H1 (cell line): ENCODE measurements at regions not wholly inside any gene's neighbourhood (a gene's known extent, or its start where the extent isn't known, plus 50 kb on each side); places are given as distances from the start of the nearest gene placed in this dataset.

Source experiments
- CTCF ChIA-PET: fragments of 300-600 bp; sonication (Branson Sonifier 250); formaldehyde crosslinking; loops from one replicate; lab custom pipeline; 2021; ENCODE audit not compliant: partially characterized antibody; lab: Charles Lee
- POLR2A ChIA-PET: fragments of 300-600 bp; sonication (Branson Sonifier 250); formaldehyde crosslinking; loops from one replicate; lab custom pipeline; 2021; ENCODE audit warnings: inconsistent platforms; ENCODE audit not compliant: partially characterized antibody; lab: Charles Lee
- DNase-seq, 2 experiments: peaks; one replicate each; pipeline versions ENCODE4 v3.0.0 to v3.0.0-alpha.2; 2010 to 2022; ENCODE audit warnings: low spot score in 2 of 2, low read depth in 1 of 2, mixed read lengths in 1 of 2
- FAIRE-seq: peaks from 2 replicates; lab custom pipeline; 2011; peaks lifted over from hg19 to GRCh38; lab: Jason Lieb, UNC
- H2AFZ ChIP-seq: 2 replicates; pipeline ENCODE4 v1.8.1; 2012; ENCODE audit warnings: low read length, inconsistent platforms
- H2AK5ac ChIP-seq: 2 replicates; pipeline ENCODE4 v1.6.1; 2013; ENCODE audit warnings: low read depth, low read length
- H2BK120ac ChIP-seq: replicated peaks from 2 replicates; pipeline ENCODE3; 2013; ENCODE audit warnings: low read depth, low read length, inconsistent platforms
- H2BK12ac ChIP-seq: 2 replicates; pipeline ENCODE4 v1.6.1; 2013; ENCODE audit warnings: low read depth, low read length
- H2BK15ac ChIP-seq: 2 replicates; pipeline ENCODE4 v1.6.1; 2013; ENCODE audit warnings: low read length
- H2BK20ac ChIP-seq: 2 replicates; pipeline ENCODE4 v1.6.1; 2013; ENCODE audit warnings: low read length
- H2BK5ac ChIP-seq: 2 replicates; pipeline ENCODE4 v1.6.1; 2013; ENCODE audit warnings: low read depth, low read length
- H3K14ac ChIP-seq: 2 replicates; pipeline ENCODE4 v1.6.1; 2013; ENCODE audit warnings: inconsistent platforms; ENCODE audit not compliant: insufficient read length
- H3K18ac ChIP-seq: 2 replicates; pipeline ENCODE4 v1.6.1; 2013; ENCODE audit warnings: low read length; ENCODE audit errors: extremely low read depth
- H3K23ac ChIP-seq: 2 replicates; pipeline ENCODE4 v1.6.1; 2013; ENCODE audit warnings: inconsistent platforms; ENCODE audit not compliant: insufficient read length
- H3K23me2 ChIP-seq: 2 replicates; pipeline ENCODE4 v1.6.1; 2013; ENCODE audit warnings: low read depth, low read length
- H3K27ac ChIP-seq: 2 replicates; pipeline ENCODE4 v1.6.1; 2011; ENCODE audit warnings: low read depth, low read length, inconsistent platforms
- H3K27me3 ChIP-seq, 4 experiments: replicated peaks in 1 of 4; 1 replicate in 1 of 4; 2 replicates in 3 of 4; pipeline versions ENCODE4 v1.6.1 to v1.8.1; 2011 to 2013; ENCODE audit warnings: low read length in 3 of 4, mild to moderate bottlenecking in 3 of 4, inconsistent platforms in 2 of 4, mixed read lengths in 2 of 4, moderate library complexity in 1 of 4; ENCODE audit not compliant: control insufficient read depth in 3 of 4, insufficient read depth in 3 of 4; ENCODE audit errors: extremely low read depth in 1 of 4
- H3K36me3 ChIP-seq, 4 experiments: 2 replicates each; pipeline versions ENCODE4 v1.6.1 to v1.8.1; 2011 to 2013; ENCODE audit warnings: mild to moderate bottlenecking in 4 of 4, low read length in 3 of 4, moderate library complexity in 2 of 4, control low read depth in 1 of 4, inconsistent platforms in 1 of 4; ENCODE audit not compliant: insufficient read depth in 4 of 4, control insufficient read depth in 2 of 4
- H3K4ac ChIP-seq: replicated peaks from 2 replicates; pipeline ENCODE3; 2013; ENCODE audit warnings: low read length, low read depth, mixed read lengths, inconsistent platforms; ENCODE audit not compliant: insufficient read length
- H3K4me1 ChIP-seq, 4 experiments: replicated peaks in 1 of 4; 1 replicate in 1 of 4; 2 replicates in 3 of 4; pipeline versions ENCODE4 v1.6.1 to v1.8.1; 2011 to 2013; ENCODE audit warnings: low read length in 3 of 4, inconsistent platforms in 2 of 4, mixed read lengths in 1 of 4; ENCODE audit not compliant: insufficient read depth in 4 of 4, control insufficient read depth in 3 of 4
- H3K4me2 ChIP-seq, 2 experiments: 2 replicates each; pipeline versions ENCODE4 v1.6.1 to v1.8.1; 2011 to 2013; ENCODE audit warnings: low read depth in 2 of 2, low read length in 2 of 2, control low read depth in 1 of 2, inconsistent platforms in 1 of 2, mild to moderate bottlenecking in 1 of 2; ENCODE audit not compliant: insufficient read depth in 1 of 2
- H3K4me3 ChIP-seq, 4 experiments: fragments of 200-600, 300-600 bp in 1 of 4; sonication (generic), shearing (Covaris generic), sonication (Bioruptor Twin) in 1 of 4; 2 replicates each; pipeline versions ENCODE4 v1.5.1 to v1.8.1; 2011 to 2016; ENCODE audit warnings: low read length in 4 of 4, low read depth in 3 of 4, control low read depth in 2 of 4, inconsistent platforms in 2 of 4, mild to moderate bottlenecking in 2 of 4, mixed read lengths in 1 of 4, moderate library complexity in 1 of 4; ENCODE audit not compliant: insufficient read depth in 2 of 4; ENCODE audit errors: extremely low read depth in 1 of 4
- H3K56ac ChIP-seq: replicated peaks from 2 replicates; pipeline ENCODE3; 2013; ENCODE audit warnings: low read depth, mild to moderate bottlenecking, mixed read lengths, low read length, inconsistent platforms; ENCODE audit not compliant: insufficient read length
- H3K79me1 ChIP-seq: 2 replicates; pipeline ENCODE4 v1.6.1; 2013; ENCODE audit warnings: low read depth, low read length, control low read depth
- H3K79me2 ChIP-seq, 2 experiments: 2 replicates each; pipeline versions ENCODE4 v1.6.1 to v1.8.1; 2012 to 2013; ENCODE audit warnings: low read length in 2 of 2, mild to moderate bottlenecking in 2 of 2, inconsistent platforms in 1 of 2; ENCODE audit not compliant: insufficient read depth in 2 of 2, control insufficient read depth in 1 of 2
- H3K9ac ChIP-seq, 4 experiments: replicated peaks in 1 of 4; 1 replicate in 1 of 4; 2 replicates in 3 of 4; pipeline versions ENCODE4 v1.6.1 to v1.8.1; 2011 to 2013; ENCODE audit warnings: low read depth in 3 of 4, low read length in 3 of 4, control low read depth in 2 of 4, mild to moderate bottlenecking in 2 of 4, moderate library complexity in 2 of 4, inconsistent platforms in 1 of 4; ENCODE audit errors: extremely low read depth in 1 of 4
- H3K9me3 ChIP-seq, 2 experiments: 2 replicates each; pipeline versions ENCODE4 v1.6.1 to v1.8.1; 2012 to 2013; ENCODE audit warnings: mild to moderate bottlenecking in 2 of 2, moderate library complexity in 2 of 2, control low read depth in 1 of 2, inconsistent platforms in 1 of 2, low read depth in 1 of 2, low read length in 1 of 2, mixed read lengths in 1 of 2; ENCODE audit not compliant: insufficient read depth in 2 of 2
- H4K20me1 ChIP-seq, 2 experiments: replicated peaks in 1 of 2; 2 replicates each; pipeline versions ENCODE3 to v1.8.1; 2011 to 2013; ENCODE audit warnings: inconsistent platforms in 2 of 2, low read length in 2 of 2, mild to moderate bottlenecking in 1 of 2; ENCODE audit not compliant: insufficient read depth in 2 of 2, control insufficient read depth in 1 of 2
- H4K5ac ChIP-seq: 2 replicates; pipeline ENCODE4 v1.6.1; 2013; ENCODE audit warnings: low read length, low read depth, mixed read lengths, inconsistent platforms; ENCODE audit not compliant: insufficient read length
- H4K8ac ChIP-seq: 2 replicates; pipeline ENCODE4 v1.8.0; 2013; ENCODE audit warnings: mild to moderate bottlenecking, moderate library complexity, low read length, inconsistent platforms; ENCODE audit not compliant: insufficient read depth; ENCODE audit errors: extremely low read depth
- H4K91ac ChIP-seq: replicated peaks from 2 replicates; pipeline ENCODE3; 2013; ENCODE audit warnings: low read length, mixed read lengths, inconsistent platforms; ENCODE audit not compliant: insufficient read length
- CHD2 ChIP-seq: IDR thresholded peaks from 2 replicates; pipeline ENCODE4 v1.6.1; 2012; ENCODE audit warnings: low read length, improper control_type of control experiment
- FOSL1 ChIP-seq: IDR thresholded peaks from 2 replicates; pipeline ENCODE4 v1.6.1; 2011; ENCODE audit warnings: mild to moderate bottlenecking, low read depth, low read length, moderate library complexity; ENCODE audit not compliant: insufficient read depth
- GTF2F1 ChIP-seq: IDR thresholded peaks from 2 replicates; pipeline ENCODE4 v1.6.1; 2012; ENCODE audit warnings: low read depth, low read length, improper control_type of control experiment, borderline replicate concordance
- POLR2AphosphoS5 ChIP-seq: IDR thresholded peaks from 2 replicates; pipeline ENCODE4 v1.6.1; 2011; ENCODE audit warnings: low read depth, low read length
- RAD21 ChIP-seq, 2 experiments: IDR thresholded peaks in 1 of 2; conservative IDR thresholded peaks in 1 of 2; 2 replicates each; pipeline ENCODE4 v1.6.1; 2011; ENCODE audit warnings: low read depth in 2 of 2, low read length in 2 of 2, improper control_type of control experiment in 1 of 2, inconsistent platforms in 1 of 2, mild to moderate bottlenecking in 1 of 2, moderate library complexity in 1 of 2
- SIX5 ChIP-seq: IDR thresholded peaks from 2 replicates; pipeline ENCODE4 v1.6.1; 2011; ENCODE audit warnings: mild to moderate bottlenecking, low read depth, low read length
- SP4 ChIP-seq: IDR thresholded peaks from 2 replicates; pipeline ENCODE4 v1.6.1; 2012; ENCODE audit warnings: low read length, inconsistent platforms
- TBP ChIP-seq: IDR thresholded peaks from 2 replicates; pipeline ENCODE4 v1.6.1; 2011; ENCODE audit warnings: low read depth, low read length, improper control_type of control experiment
- USF2 ChIP-seq: IDR thresholded peaks from 2 replicates; pipeline ENCODE4 v1.6.1; 2011; ENCODE audit warnings: low read length, improper control_type of control experiment
- ZNF274 ChIP-seq: IDR thresholded peaks from 2 replicates; pipeline ENCODE4 v1.7.0; 2012; ENCODE audit warnings: low read length, borderline replicate concordance; ENCODE audit errors: extremely low read depth

GRCh38 chr3:6099458-6100075, 761.3 kb upstream of the GRM7 start (continued):
- no peak for TF ChIP-seq CHD2
- TF ChIP-seq, all 59 proteins: peak for 0

- POLR2A ChIA-PET, result no interaction called here
- TF ChIP-seq POLR2AphosphoS5 (no peak), SP4 (no peak), TBP (no peak), ZNF274 (no peak), GTF2F1 (no peak), USF2 (no peak), FOSL1 (no peak), SIX5 (no peak), RAD21 (IDR thresholded peaks at IDR 0.05 in 1 of 2, conservative IDR thresholded peaks at IDR 0.05 in 1 of 2; ENCODE audit: low read depth in 2 of 2, low read length in 2 of 2) (no peak)
Measured at GRCh38 chr3:6105187-6105586, 755.7 kb upstream of the GRM7 start.

More at GRCh38 chr3:6105187-6105586, 755.7 kb upstream of the GRM7 start:
- Histone ChIP-seq H2BK5ac (no peak overlapping the region), H3K18ac (no peak overlapping the region), H4K5ac (no peak overlapping the region), H3K4me1 (no peaks in the 10 kb centered on the region), H3K27ac (no peak overlapping the region), H3K79me1 (no peaks in the 10 kb centered on the region), H3K9ac (no peak overlapping the region), H2BK120ac (no peak overlapping the region), H3K56ac (no peak overlapping the region), H2BK15ac (no peak overlapping the region), H3K9me3 (no peaks in the 10 kb centered on the region), H3K23ac (no peak overlapping the region), H2BK20ac (no peak overlapping the region), H4K91ac (no peak overlapping the region), H3K4me2 (no peak overlapping the region), H3K23me2 (no peaks in the 10 kb centered on the region; the same call in 1 of the 2 replicates), H4K8ac (no peak overlapping the region), H3K27me3 (no peaks in the 10 kb centered on the region), H3K36me3 (no peaks in the 10 kb centered on the region), H2AFZ (no peak overlapping the region), H3K14ac (no peak overlapping the region), H3K4ac (no peak overlapping the region), H3K4me3 (no peak overlapping the region), H2AK5ac (no peak overlapping the region), H3K79me2 (no peaks in the 10 kb centered on the region), H2BK12ac (no peak overlapping the region), H4K20me1 (no peaks in the 10 kb centered on the region)
- no peak for FAIRE-seq
- CTCF ChIA-PET, result no interaction called here
- no peak for DNase-seq
